GM23338 (cell line): ENCODE measurements at regions not wholly inside any gene's neighbourhood (a gene's known extent, or its start where the extent isn't known, plus 50 kb on each side); places are given as distances from the start of the nearest gene placed in this dataset.

Source experiments
- ATAC-seq: fragments of 200-7000 bp; cut with Tn5 transposase; 3 replicates; pipeline ENCODE4 v1.9.1; 2020
- DNase-seq: peaks from one replicate; pipeline ENCODE4 v3.0.0-alpha.2; 2015; ENCODE audit warnings: low spot score
- H2AFZ ChIP-seq: fragments of 200-600 bp; sonication (generic); 2 replicates; pipeline ENCODE4 v1.8.0; 2016; ENCODE audit warnings: antibody characterized with exemption, mild to moderate bottlenecking, moderate library complexity
- H3F3A ChIP-seq: fragments of 200-600 bp; sonication (generic); replicated peaks from 2 replicates; pipeline ENCODE4 v1.8.0; 2017; ENCODE audit warnings: antibody characterized with exemption, mixed run types, low read depth
- H3K27ac ChIP-seq: fragments of 200-600 bp; sonication (generic); 2 replicates; pipeline ENCODE4 v1.6.1; 2016; ENCODE audit warnings: low read depth
- H3K27me3 ChIP-seq: fragments of 200-600 bp; sonication (generic); 2 replicates; pipeline ENCODE4 v1.8.0; 2016; ENCODE audit warnings: mild to moderate bottlenecking, mixed run types, moderate library complexity; ENCODE audit not compliant: insufficient read depth
- H3K36me3 ChIP-seq: fragments of 200-600 bp; sonication (generic); 2 replicates; pipeline ENCODE4 v1.8.0; 2016; ENCODE audit warnings: mild to moderate bottlenecking; ENCODE audit not compliant: insufficient read depth
- H3K4me1 ChIP-seq: fragments of 200-600 bp; sonication (generic); 2 replicates; pipeline ENCODE4 v1.8.0; 2016; ENCODE audit warnings: mild to moderate bottlenecking, moderate library complexity; ENCODE audit not compliant: insufficient read depth
- H3K4me2 ChIP-seq: fragments of 200-600 bp; sonication (generic); 2 replicates; pipeline ENCODE4 v1.7.1; 2017; ENCODE audit warnings: mixed run types
- H3K4me3 ChIP-seq: fragments of 200-600 bp; sonication (generic); 2 replicates; pipeline ENCODE4 v1.6.1; 2016; ENCODE audit warnings: mixed run types
- H3K79me2 ChIP-seq: fragments of 200-600 bp; sonication (generic); replicated peaks from 2 replicates; pipeline ENCODE4 v1.8.0; 2017; ENCODE audit warnings: mild to moderate bottlenecking; ENCODE audit not compliant: insufficient read depth
- H3K9me2 ChIP-seq: fragments of 200-600 bp; sonication (generic); 2 replicates; pipeline ENCODE4 v1.8.0; 2017; ENCODE audit not compliant: insufficient read depth
- H4K20me1 ChIP-seq: fragments of 200-600 bp; sonication (generic); replicated peaks from 2 replicates; pipeline ENCODE4 v1.8.0; 2017; ENCODE audit warnings: mild to moderate bottlenecking; ENCODE audit not compliant: insufficient read depth
- H3K27ac Mint-ChIP-seq: 2 replicates; pipeline ENCODE4 v1.8.0; 2020; ENCODE audit warnings: inconsistent platforms, mild to moderate bottlenecking, moderate library complexity, mixed read lengths
- H3K27me3 Mint-ChIP-seq: 3 replicates; pipeline ENCODE4 v1.8.0; 2022; ENCODE audit warnings: low read depth, mild to moderate bottlenecking, moderate library complexity, mixed read lengths, inconsistent platforms; ENCODE audit not compliant: insufficient read depth, poor library complexity
- H3K36me3 Mint-ChIP-seq: 3 replicates; pipeline ENCODE4 v1.8.0; 2021; ENCODE audit warnings: low read depth, mild to moderate bottlenecking, inconsistent platforms, moderate library complexity, mixed read lengths
- H3K4me1 Mint-ChIP-seq: 3 replicates; pipeline ENCODE4 v1.8.0; 2020; ENCODE audit warnings: mild to moderate bottlenecking, inconsistent platforms, mixed read lengths
- H3K4me3 Mint-ChIP-seq: 3 replicates; pipeline ENCODE4 v1.8.0; 2021; ENCODE audit warnings: moderate library complexity, mild to moderate bottlenecking, inconsistent platforms, mixed read lengths
- H3K9me3 Mint-ChIP-seq: 3 replicates; pipeline ENCODE4 v1.8.0; 2020; ENCODE audit warnings: moderate library complexity, mild to moderate bottlenecking, inconsistent platforms, mixed read lengths
- ETS1 ChIP-seq: IDR thresholded peaks from 2 replicates; pipeline ENCODE4 v1.6.1; 2016; ENCODE audit warnings: antibody characterized with exemption
- EZH2 ChIP-seq: fragments of 200-600 bp; sonication (generic); IDR thresholded peaks from one replicate; pipeline ENCODE4 v1.8.0; 2017; ENCODE audit warnings: antibody characterized with exemption, mild to moderate bottlenecking, low read depth; ENCODE audit not compliant: unreplicated experiment
- REST ChIP-seq: IDR thresholded peaks from one replicate; pipeline ENCODE4 v1.6.1; 2018; ENCODE audit warnings: antibody characterized with exemption; ENCODE audit not compliant: unreplicated experiment
- ZNF331 ChIP-seq: fragments of 250-450 bp; sonication (Bioruptor Pico); IDR thresholded peaks from 2 replicates; pipeline ENCODE4 v1.5.0; 2020; ENCODE audit warnings: low read depth, mild to moderate bottlenecking, moderate library complexity
- ZNF462 ChIP-seq: fragments of 250-450 bp; sonication (Bioruptor Pico); IDR thresholded peaks from 2 replicates; pipeline ENCODE4 v1.5.0; 2020; ENCODE audit warnings: mild to moderate bottlenecking, moderate library complexity

- TF ChIP-seq ZNF462 (CRISPR knock-in tag) = no peak
- TF ChIP-seq EZH2 = no peak
Measured at GRCh38 chr6:44507014-44507413, 119.5 kb downstream of the CDC5L start (continued).

GRCh38 chr6:44508646-44509045 is 121.1 kb downstream of the CDC5L start:
- peaks cover 17% of the 10 kb centered on the region for H3K9me2 ChIP-seq
- H3K36me3 ChIP-seq = no peaks in the 10 kb centered on the region
- Mint-ChIP-seq H3K9me3 (no peaks in the 10 kb centered on the region), H3K27ac (no peak overlapping the region), H3K4me1 (peaks cover 3% of the 10 kb centered on the region; the same call in 1 of the 3 replicates), H3K36me3 (no peaks in the 10 kb centered on the region), H3K27me3 (no peaks in the 10 kb centered on the region), H3K4me3 (no peak overlapping the region)
- H3K4me2 ChIP-seq = no peak overlapping the region
- DNase-seq = no peak
- H3F3A ChIP-seq = no peaks in the 10 kb centered on the region
- no peak for ATAC-seq
- no peaks in the 10 kb centered on the region for H4K20me1 ChIP-seq
- H3K4me1 ChIP-seq = no peaks in the 10 kb centered on the region
- no peak overlapping the region for H3K27ac ChIP-seq
- no peak overlapping the region for H3K4me3 ChIP-seq
- no peak overlapping the region for H2AFZ ChIP-seq
- H3K79me2 ChIP-seq = no peaks in the 10 kb centered on the region
- no peaks in the 10 kb centered on the region for H3K27me3 ChIP-seq
- TF ChIP-seq REST (no peak), ZNF331 (no peak), ETS1 (no peak)
